Sigmoid colon (tissue), 4 donors: ENCODE measurements at regions not wholly inside any gene's neighbourhood (a gene's known extent, or its start where the extent isn't known, plus 50 kb on each side); places are given as distances from the start of the nearest gene placed in this dataset.

Experiments
- POLR2AphosphoS5 ChIP-seq, 4 donors: sonication (generic); formaldehyde crosslinking; IDR thresholded peaks; one replicate each; pipeline ENCODE4 v1.6.1; 2017; ENCODE audit warnings: antibody characterized with exemption in 4 of 4
- TF ChIP-seq, protein P1 (sequence below), 4 experiments: fragments of 450-650 bp in 3 of 4; fragments of 200-600 bp in 1 of 4; IDR thresholded peaks; one replicate each; pipeline ENCODE4 v1.5.1; 2016 to 2019; ENCODE audit warnings: antibody characterized with exemption in 4 of 4, mild to moderate bottlenecking in 3 of 4, moderate library complexity in 2 of 4

GRCh38 chr12:98343002-98343567 lies 172.3 kb upstream of the TMPO start:
- TF ChIP-seq, protein P1, sequence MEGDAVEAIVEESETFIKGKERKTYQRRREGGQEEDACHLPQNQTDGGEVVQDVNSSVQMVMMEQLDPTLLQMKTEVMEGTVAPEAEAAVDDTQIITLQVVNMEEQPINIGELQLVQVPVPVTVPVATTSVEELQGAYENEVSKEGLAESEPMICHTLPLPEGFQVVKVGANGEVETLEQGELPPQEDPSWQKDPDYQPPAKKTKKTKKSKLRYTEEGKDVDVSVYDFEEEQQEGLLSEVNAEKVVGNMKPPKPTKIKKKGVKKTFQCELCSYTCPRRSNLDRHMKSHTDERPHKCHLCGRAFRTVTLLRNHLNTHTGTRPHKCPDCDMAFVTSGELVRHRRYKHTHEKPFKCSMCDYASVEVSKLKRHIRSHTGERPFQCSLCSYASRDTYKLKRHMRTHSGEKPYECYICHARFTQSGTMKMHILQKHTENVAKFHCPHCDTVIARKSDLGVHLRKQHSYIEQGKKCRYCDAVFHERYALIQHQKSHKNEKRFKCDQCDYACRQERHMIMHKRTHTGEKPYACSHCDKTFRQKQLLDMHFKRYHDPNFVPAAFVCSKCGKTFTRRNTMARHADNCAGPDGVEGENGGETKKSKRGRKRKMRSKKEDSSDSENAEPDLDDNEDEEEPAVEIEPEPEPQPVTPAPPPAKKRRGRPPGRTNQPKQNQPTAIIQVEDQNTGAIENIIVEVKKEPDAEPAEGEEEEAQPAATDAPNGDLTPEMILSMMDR (IDR thresholded peaks at IDR 0.05) = no peak
- TF ChIP-seq POLR2AphosphoS5 (IDR thresholded peaks at IDR 0.05) = no peak
